ENCODE measurements at regions not wholly inside any gene's neighbourhood (a gene's known extent, or its start where the extent isn't known, plus 50 kb on each side); places are given as distances from the start of the nearest gene placed in this dataset.

DNA sequence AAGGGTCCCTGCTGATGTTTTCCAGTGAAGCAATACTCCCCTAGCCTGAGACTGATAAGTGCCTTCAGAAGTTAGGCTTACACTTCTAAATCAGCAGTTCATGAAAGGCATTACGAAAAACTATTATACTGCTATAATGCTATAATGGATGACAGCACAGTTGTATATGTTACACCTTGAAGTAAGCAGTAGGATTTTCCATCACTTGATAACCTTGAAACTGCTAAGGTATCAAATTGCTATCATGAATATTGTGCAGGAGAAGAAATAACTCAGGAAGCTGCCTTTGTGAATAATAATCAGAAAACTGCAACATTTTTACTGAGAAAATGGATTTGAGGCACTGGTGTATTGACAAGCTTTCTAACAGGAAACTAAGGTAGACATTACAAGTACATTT, 142.3 kb downstream of the HNMT start:
- no peak for DNase-seq

DNA sequence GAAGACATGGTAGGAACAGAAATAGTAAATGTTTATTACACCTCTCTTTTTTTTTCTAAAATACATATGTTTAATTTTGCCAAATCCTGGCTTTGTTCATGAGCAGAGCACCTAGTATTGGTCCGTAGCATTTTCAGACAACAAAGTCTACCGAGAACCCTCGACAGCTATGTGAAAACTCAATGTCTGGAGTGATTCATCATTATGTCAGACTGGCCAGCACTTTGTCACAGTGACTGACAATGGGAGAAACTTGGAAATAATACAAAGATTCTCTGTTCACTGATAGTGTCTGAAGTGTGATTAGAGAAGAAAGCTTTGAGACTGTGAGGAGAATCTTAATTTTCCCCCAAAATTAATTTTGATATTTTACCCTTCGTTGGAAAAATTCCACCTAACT, 143.0 kb downstream of the HNMT start:
- no peak for DNase-seq

DNA sequence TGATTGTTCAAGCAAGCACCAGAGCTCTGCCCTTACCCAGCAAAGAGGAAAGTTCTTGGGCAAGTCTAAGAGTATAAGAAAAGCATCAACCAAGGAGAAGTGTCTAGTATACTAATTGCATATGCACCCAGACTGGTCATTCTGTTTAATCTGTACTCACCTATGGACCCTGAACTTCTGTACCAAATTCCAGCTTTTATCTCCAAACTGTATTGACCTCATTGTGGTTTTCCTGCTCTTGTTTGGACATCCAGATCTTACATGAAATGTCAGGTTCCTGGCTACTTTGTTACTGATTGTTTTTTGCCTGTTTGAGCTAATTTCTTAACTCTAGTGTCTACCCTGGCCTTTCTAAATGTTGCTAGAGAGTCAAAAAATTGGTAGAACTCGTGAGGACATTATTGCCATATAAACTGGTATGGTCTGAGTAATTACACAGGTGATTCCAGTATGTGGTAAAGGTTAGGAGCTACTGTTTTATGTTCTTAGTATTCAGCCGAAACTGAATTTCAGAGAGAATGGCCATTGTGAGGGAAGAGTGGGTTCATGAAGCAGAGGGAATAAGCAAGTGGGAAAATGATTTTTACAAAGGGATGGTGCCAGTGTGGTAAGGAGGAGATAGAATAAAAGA, 146.3 kb downstream of the HNMT start:
- no peak for DNase-seq

- DNase-seq, result no peak
Measured at GRCh38 chr2:138112536-138112935, 148.3 kb downstream of the HNMT start.

- no peak for DNase-seq
Measured at GRCh38 chr2:138113871-138114525, 149.7 kb downstream of the HNMT start.

DNA sequence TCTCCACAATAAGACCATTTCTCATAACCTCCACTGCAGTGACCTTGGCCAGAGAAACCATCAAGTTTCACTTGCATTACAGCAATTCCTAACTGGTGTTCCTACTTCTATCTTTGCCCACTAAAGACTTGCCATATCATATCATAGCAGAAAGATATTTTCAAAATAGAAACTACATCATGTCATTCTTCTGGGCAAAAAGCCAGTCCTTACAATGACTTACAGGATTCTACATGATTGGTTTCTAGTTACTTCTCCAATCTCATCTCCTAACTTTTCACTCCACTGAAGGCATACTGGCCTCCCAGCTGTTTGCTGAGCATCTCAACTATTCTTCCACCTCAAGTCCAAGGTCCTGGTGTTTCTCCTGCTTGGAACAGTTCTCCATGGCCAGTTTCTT, 151.4 kb downstream of the HNMT start:
- no peak for DNase-seq

- no peak for DNase-seq
Measured at GRCh38 chr2:138116456-138116855, 152.2 kb downstream of the HNMT start.

DNA sequence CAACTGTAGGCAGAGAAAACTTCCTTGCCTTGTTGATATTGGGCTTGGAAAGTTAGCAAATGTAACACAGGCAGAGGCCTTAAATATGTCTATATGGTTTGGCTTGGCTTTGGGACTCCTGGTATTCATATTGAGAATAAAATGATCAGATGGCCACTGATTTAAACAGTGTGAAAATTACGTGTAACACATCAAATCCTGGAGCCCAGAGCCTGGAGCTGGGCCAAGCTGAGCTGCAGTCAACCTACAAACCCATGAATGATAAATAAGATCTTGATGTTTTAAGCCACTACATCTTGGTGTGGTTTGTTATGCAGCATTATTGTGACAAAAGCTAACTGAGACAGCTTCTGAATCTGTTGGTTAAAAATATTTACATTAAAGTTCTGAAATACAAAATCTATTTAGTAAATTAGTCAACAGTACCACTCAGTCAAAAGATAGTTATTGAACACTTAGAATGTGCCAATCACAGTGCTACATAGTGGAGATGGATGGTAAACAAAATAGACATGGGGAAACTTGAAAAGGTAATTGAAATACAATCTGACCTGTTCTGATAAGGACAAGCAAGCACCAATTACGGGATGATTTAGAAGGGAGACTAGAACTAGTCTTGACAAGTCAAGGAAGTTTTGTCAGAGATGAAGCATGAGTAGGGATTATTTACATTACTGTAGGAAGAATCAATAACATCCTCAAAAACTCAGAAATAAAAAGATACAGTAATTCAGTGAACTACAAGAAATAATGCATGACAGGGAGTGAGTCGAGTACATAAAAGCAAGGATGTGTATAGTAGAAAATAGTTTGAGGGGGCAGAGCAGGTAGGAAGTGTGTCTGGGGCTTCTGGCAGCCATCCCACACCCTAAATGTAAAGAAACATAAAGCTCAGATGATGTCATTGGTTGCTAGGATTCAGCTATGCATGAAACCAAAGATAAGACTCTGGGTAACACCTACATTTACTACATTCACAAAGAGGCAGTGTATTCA, 157.7 kb downstream of the HNMT start:
- DNase-seq, result no peak

DNA sequence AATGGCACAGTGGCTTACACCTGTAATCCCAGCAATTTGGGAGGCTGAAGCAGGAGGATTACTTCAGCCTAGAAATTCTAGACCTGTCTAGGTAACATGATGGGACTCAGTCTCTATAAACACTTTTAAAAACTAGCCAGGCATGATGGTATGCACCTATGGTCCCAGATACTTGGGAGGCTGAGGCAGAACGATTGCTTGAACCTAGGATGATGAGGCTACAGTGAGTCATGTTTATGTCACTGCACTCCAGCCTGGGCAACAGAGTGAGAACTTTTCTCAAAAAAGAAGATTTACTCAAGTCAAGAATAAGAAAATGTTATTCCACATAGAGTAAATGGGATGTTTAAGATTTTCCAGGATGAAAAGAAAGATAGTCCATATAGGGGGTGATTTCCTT, 158.6 kb downstream of the HNMT start:
- DNase-seq, result no peak

- DNase-seq, result no peak
Measured at GRCh38 chr2:138123741-138124140, 159.5 kb downstream of the HNMT start.

DNA sequence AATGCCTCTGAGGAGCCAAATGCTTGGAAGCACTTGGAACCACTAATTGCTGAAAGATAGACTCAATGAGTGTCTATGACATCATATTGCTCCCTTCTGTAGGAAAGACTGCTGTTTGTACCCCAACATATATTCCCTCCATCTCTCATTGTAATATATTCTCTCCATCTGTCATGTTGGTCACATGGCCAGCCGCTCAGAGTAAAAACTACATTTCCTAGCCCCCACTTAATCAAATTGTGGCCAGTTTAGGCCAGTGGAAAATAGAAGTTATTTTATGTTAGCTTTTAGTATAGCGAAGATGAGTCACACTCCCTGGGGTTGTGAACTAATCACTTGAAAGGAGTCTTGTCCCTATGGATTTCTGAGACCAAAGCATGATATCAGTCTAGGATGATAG, 160.2 kb downstream of the HNMT start:
- DNase-seq, result no peak

DNA sequence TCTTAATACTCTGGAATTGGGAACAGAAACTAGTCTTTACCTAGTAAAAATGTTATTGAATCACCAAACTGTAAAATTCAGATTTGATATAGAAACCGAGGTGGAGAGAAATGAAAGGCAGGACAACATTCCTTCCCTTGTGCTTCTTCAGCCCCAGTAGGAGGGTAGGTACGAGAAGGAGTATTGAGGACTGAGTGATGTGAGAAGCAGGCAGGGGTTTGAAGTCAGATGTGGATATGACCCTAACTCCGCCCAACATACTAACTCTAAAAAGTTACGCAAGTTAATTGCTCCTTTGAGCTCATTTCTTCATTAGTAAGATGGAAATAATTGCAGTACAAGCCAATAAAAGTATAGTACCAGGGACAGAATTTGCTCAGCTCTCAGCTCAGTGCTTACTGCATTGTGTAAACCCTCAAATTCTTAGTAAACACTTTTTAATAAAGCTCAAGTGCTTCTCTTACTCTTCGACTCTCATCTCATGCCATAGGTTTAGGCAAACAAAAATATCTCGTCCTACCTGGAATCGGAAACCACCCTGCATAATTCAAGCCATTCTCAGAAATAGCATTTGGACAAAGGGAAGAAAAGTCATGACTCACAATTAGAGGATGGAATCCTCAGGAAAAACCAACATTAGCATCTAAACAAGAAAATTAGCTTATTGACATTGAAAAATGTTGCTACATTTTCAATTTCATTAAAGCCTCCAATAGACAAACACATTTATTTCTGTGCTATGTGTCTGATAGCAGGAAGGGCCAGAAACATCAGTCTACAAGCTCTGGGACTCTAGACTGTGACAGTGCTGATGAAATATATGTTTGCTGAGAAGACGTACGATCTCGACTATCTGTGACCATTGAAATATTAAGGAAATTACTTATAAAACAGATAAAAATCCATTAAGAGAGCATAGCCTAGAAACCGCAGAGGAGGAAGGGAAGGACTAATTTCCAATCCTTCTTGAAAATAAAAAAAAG, 161.3 kb downstream of the HNMT start:
- no peak for DNase-seq

DNA sequence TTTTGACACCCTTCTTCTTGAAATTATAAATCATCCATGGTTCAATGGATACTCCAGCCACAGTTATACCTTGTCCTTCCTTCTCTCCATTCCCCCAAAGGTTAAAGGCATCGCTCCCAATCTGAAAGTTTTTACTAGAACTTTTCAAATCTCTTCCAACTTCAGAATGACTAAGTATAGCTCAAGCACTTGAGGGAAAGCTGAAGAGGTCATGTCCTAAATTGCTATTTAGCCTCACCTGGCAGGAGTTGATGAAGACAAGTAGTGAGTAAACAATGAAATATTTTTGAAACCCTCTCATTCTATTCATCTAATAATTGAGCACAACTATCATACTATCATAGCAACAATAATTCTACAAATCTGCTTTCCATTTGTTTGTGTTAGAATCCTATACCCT, 167.8 kb downstream of the HNMT start:
- no peak for DNase-seq

DNA sequence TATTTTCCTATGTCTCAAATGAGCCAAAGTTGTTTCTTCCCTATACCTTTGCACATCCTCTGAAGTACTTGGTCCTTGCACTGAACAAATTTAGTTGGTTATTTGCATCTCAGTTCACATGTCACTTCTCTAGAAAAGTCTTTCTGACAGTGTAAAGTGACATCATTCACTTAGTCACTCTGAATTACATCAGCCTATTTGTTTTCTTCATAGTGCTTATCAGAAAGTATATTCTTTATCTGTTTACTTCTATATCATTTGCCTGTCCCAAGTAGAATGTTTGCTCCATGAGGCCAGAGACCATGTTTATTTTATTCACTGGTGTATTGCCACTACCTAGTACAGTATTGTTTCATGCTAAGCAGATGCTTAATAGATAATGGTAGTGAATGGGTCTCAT, 173.7 kb downstream of the HNMT start:
- no peak for DNase-seq

DNA sequence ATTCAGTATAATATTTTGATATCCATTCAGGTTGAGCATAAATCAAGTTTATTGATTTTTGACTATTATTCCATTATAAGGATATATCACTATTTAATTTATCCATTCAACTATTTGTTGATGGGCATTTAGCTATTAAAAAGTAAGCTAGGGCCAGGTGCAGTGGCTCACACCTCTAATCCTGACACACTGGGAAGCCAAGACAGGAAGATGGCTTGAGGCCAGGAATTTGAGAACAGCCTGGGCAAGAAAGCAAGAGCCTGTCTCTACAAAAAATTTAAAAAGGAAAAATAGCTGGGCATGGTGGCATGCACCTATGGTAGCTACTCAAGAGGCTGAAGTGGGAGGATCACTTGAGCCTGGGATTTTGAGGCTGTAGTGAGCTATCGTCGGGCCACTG, 183.5 kb downstream of the HNMT start:
- no peak for DNase-seq

DNA sequence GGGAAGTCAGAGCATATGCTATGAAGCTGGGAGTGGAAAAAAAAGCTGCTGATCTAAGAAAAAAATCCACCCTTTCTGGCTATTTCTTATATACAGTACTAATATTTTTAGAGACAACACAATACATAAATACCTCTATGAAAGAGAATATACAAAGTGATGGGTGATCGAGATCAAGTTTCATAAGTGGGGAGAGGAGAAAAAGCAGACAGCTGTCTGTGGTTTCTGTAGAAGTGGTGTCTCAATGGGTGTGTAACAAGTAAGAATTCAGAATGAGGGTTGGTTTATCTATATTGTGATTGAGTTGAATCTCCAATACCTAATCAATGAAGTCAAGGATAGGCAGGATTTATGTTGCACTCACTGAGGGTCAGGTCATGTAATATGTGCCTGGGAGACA, 191.0 kb downstream of the HNMT start:
- DNase-seq, result no peak

GRCh38 chr2:138157372-138157771, 193.1 kb downstream of the HNMT start:
- no peak for DNase-seq

- DNase-seq, result no peak
Measured at GRCh38 chr2:138170485-138170884, 206.2 kb downstream of the HNMT start.

DNA sequence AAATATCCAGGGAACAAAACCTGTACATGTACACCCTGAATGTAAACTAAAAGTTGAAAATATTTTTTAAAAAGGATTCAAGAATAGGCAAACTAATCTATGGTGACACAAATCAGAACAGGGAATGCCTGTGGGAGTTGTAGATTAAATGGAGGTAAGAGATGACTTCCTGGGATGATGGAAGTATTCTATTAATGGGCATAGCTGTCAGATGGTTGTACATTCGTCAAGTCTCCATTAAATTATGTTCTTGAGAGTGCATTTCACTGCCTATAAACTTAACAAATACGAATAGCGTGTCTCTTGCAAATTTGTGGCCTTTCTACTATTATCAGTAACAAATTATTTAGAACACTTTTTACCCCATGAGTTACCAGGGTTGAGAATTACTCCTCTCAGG, 207.0 kb downstream of the HNMT start:
- DNase-seq, result no peak

- no peak for DNase-seq
Measured at GRCh38 chr2:138175066-138175465, 210.8 kb downstream of the HNMT start.

DNA sequence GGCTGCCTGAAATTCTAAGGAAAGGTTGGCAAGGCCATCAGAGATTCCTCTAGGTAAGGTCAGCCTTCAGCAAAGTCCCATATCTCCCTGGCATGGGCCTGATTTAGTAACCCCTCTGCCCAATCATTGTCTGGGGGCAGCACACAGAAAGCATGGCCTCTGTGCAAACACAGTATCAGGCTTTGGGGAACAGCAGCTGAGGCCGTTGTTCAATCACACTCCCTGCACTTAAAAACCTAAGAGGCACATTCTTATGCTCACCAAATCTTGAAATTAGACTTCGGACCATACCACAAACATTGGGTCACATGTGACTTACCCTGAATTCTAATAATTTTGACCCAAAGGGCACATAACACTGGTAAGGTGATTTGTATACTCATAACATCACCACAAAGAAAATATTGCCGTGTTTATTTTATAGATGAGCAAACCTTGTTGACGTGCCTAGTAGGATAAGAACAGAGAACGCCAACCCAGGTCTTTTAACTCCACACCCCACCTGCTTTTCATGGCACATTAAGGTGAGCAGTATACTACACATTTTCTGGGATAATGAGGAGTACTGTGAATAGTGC, 212.7 kb downstream of the HNMT start:
- no peak for DNase-seq

GRCh38 chr2:138177693-138178092, 213.4 kb downstream of the HNMT start:
- DNase-seq, result peak; percentile 31
